Spleen (tissue), 11 donors: ENCODE measurements at regions not wholly inside any gene's neighbourhood (a gene's known extent, or its start where the extent isn't known, plus 50 kb on each side); places are given as distances from the start of the nearest gene placed in this dataset.
A peak's percentile ranks its signal among the peaks of the same experiment; 100 is the strongest.

Source experiments
- DNase-seq: peaks from one replicate; pipeline ENCODE4 v3.0.0-alpha.2; 2020
- H3K27ac ChIP-seq, 8 donors: fragments of 200-600 bp; sonication (generic) in 7 of 8; 1 replicate in 4 of 8; 2 replicates in 4 of 8; pipeline versions ENCODE4 v1.5.0 to v1.8.0; 2016 to 2021; ENCODE audit warnings: inconsistent platforms in 4 of 8, mild to moderate bottlenecking in 4 of 8, moderate library complexity in 1 of 8
- H3K27me3 ChIP-seq, 7 donors: fragments of 200-600 bp; sonication (generic) in 6 of 7; replicated peaks in 1 of 7; 1 replicate in 4 of 7; 2 replicates in 3 of 7; pipeline versions ENCODE4 v1.5.0 to v1.8.0; 2016 to 2021; ENCODE audit warnings: inconsistent platforms in 3 of 7, mild to moderate bottlenecking in 1 of 7
- H3K36me3 ChIP-seq, 6 donors: fragments of 200-600 bp; sonication (generic) in 5 of 6; 1 replicate in 4 of 6; 2 replicates in 2 of 6; pipeline versions ENCODE4 v1.5.0 to v1.8.0; 2016 to 2021; ENCODE audit warnings: inconsistent platforms in 2 of 6
- H3K4me1 ChIP-seq, 6 donors: fragments of 200-600 bp; sonication (generic) in 5 of 6; 1 replicate in 3 of 6; 2 replicates in 3 of 6; pipeline versions ENCODE4 v1.5.0 to v1.8.0; 2016 to 2021; ENCODE audit warnings: inconsistent platforms in 3 of 6
- H3K4me3 ChIP-seq, 8 donors: fragments of 200-600 bp; sonication (generic) in 7 of 8; 1 replicate in 4 of 8; 2 replicates in 4 of 8; pipeline versions ENCODE4 v1.5.0 to v1.8.0; 2016 to 2021; ENCODE audit warnings: inconsistent platforms in 4 of 8, mild to moderate bottlenecking in 4 of 8, moderate library complexity in 2 of 8
- H3K9me3 ChIP-seq, 8 donors: fragments of 200-600 bp; sonication (generic) in 7 of 8; 1 replicate in 4 of 8; 2 replicates in 4 of 8; pipeline versions ENCODE4 v1.5.0 to v1.8.0; 2016 to 2021; ENCODE audit warnings: inconsistent platforms in 4 of 8
- CTCF ChIP-seq, 11 experiments: fragments of 200-600 bp in 7 of 11; fragments of 450-650 bp in 4 of 11; sonication (generic) in 4 of 11; IDR thresholded peaks in 8 of 11; conservative IDR thresholded peaks in 3 of 11; 1 replicate in 7 of 11; 2 replicates in 4 of 11; pipeline versions ENCODE4 v1.4.0 to v1.8.0; 2016 to 2021; ENCODE audit warnings: antibody characterized with exemption in 11 of 11, inconsistent platforms in 4 of 11, mild to moderate bottlenecking in 1 of 11
- POLR2A ChIP-seq, 3 donors: fragments of 450-650 bp; IDR thresholded peaks; one replicate each; pipeline ENCODE4 v1.5.1; 2017; ENCODE audit warnings: antibody characterized with exemption in 3 of 3, mild to moderate bottlenecking in 1 of 3
- POLR2AphosphoS5 ChIP-seq, 3 donors: sonication (generic); formaldehyde crosslinking; IDR thresholded peaks; one replicate each; pipeline ENCODE4 v1.5.1; 2017; ENCODE audit warnings: antibody characterized with exemption in 3 of 3
- WGBS, 5 donors: extraction: QIAGEN DNeasy Blood & Tissue Kit in 3 of 5; methylation state at CpG; one replicate each; pipeline versions ENCODE4 v1.1.5 to v1.1.7; 2013 to 2018; 5-methylcytosine and 5-hydroxymethylcytosine counted together
- intact Hi-C: fragments of 100-400 bp; cut with DNase I; formaldehyde crosslinking; loops from one replicate; pipeline ENCODE4 v1.15.0; 2023; ENCODE audit warnings: low total_unique reads
- donor health status: healthy with polysubstance abuse.
- donor health status: DM: no; HTN: no; CAD: no; lungs with moderate emphysema.
- donor health status: DM: no; HTN: no; CAD: no.
- donor health status: Bipolar disorder and iron deficiency.
- donor health status: healthy.
- donor health status: DM: no; HTN: no; CAD: no.
- donor health status: DM: yes; HTN: yes; CAD: no.

GRCh38 chr13:31418186-31418585, 218.4 kb downstream of the B3GLCT start:
- H3K4me1 ChIP-seq = no peaks in the 10 kb centered on the region
- H3K9me3 ChIP-seq = no peaks in the 10 kb centered on the region
- H3K36me3 ChIP-seq = no peaks in the 10 kb centered on the region
- WGBS, 5 donors = 87 to 100% (median 96%) methylated on average over 2 of the region's 2 CpGs
- intact Hi-C loops = no loop called here
- H3K27ac ChIP-seq = no peak overlapping the region
- TF ChIP-seq CTCF (IDR thresholded peaks at IDR 0.05 in 8 of 11, conservative IDR thresholded peaks at IDR 0.05 in 3 of 11) (no peak), POLR2A (IDR thresholded peaks at IDR 0.05) (no peak), POLR2AphosphoS5 (IDR thresholded peaks at IDR 0.05) (no peak)
- DNase-seq = no peak
- no peak overlapping the region for H3K4me3 ChIP-seq
- H3K27me3 ChIP-seq = no peaks in the 10 kb centered on the region

- Histone ChIP-seq H3K4me1 (peaks cover 0 to 8% (median 0%) of the 10 kb centered on the region in 6 donors), H3K9me3 (no peaks in the 10 kb centered on the region), H3K27me3 (no peaks in the 10 kb centered on the region), H3K27ac (no peak overlapping the region), H3K36me3 (no peaks in the 10 kb centered on the region), H3K4me3 (no peak overlapping the region)
- intact Hi-C loops = loop anchor here (5.0 kb wide), 1 partner anchor 184 kb away; no protein-coding TSS in a partner anchor
- 51 to 81% (median 67%) methylated on average over 1 of the region's 1 CpG for WGBS, 5 donors
- DNase-seq = no peak
- no peak for TF ChIP-seq CTCF (IDR thresholded peaks at IDR 0.05 in 8 of 11, conservative IDR thresholded peaks at IDR 0.05 in 3 of 11)
- TF ChIP-seq POLR2AphosphoS5 (IDR thresholded peaks at IDR 0.05) = no peak
- no peak for TF ChIP-seq POLR2A (IDR thresholded peaks at IDR 0.05)
Observed at GRCh38 chr13:31421756-31422155, 222.0 kb downstream of the B3GLCT start.

- H3K4me3 ChIP-seq = no peak overlapping the region
- 3 to 10% (median 5%) methylated on average over 6 of the region's 6 CpGs for WGBS, 5 donors
- H3K36me3 ChIP-seq = no peaks in the 10 kb centered on the region
- H3K9me3 ChIP-seq = no peaks in the 10 kb centered on the region
- no peaks in the 10 kb centered on the region for H3K27me3 ChIP-seq
- DNase-seq = peak; percentile 85
- H3K27ac ChIP-seq = no peak overlapping the region
- H3K4me1 ChIP-seq = peaks cover 0 to 8% (median 0%) of the 10 kb centered on the region in 6 donors
- intact Hi-C loops = loop anchor here (5.0 kb wide), 1 partner anchor 187 kb away; no protein-coding TSS in a partner anchor
- TF ChIP-seq POLR2AphosphoS5 (IDR thresholded peaks at IDR 0.05) (no peak), POLR2A (IDR thresholded peaks at IDR 0.05) (no peak), CTCF (IDR thresholded peaks at IDR 0.05 in 8 of 11, conservative IDR thresholded peaks at IDR 0.05 in 3 of 11) (peak; percentile 30 to 83 (median 73))
Observed at GRCh38 chr13:31424130-31424729, 224.5 kb downstream of the B3GLCT start.

- H3K9me3 ChIP-seq = no peaks in the 10 kb centered on the region
- H3K27ac ChIP-seq = no peak overlapping the region
- intact Hi-C loops = no loop called here
- no peak for DNase-seq
- no peak for TF ChIP-seq CTCF (IDR thresholded peaks at IDR 0.05 in 8 of 11, conservative IDR thresholded peaks at IDR 0.05 in 3 of 11)
- TF ChIP-seq POLR2AphosphoS5 (IDR thresholded peaks at IDR 0.05) = no peak
- TF ChIP-seq POLR2A (IDR thresholded peaks at IDR 0.05) = no peak
- no peaks in the 10 kb centered on the region for H3K27me3 ChIP-seq
- peaks cover 0 to 8% (median 0%) of the 10 kb centered on the region in 6 donors for H3K4me1 ChIP-seq
- H3K36me3 ChIP-seq = no peaks in the 10 kb centered on the region
- H3K4me3 ChIP-seq = no peak overlapping the region
Observed at GRCh38 chr13:31426395-31426794, 226.6 kb downstream of the B3GLCT start.
